Fibroblast of villous mesenchyme (primary cell): ENCODE measurements at regions not wholly inside any gene's neighbourhood (a gene's known extent, or its start where the extent isn't known, plus 50 kb on each side); places are given as distances from the start of the nearest gene placed in this dataset.
"Not testable (repeated sequence)": the region's sequence is repeated elsewhere in the genome, so short reads cannot be mapped to it uniquely, and the experiment has no call there.

Source experiments
- DNase-seq: peaks from one replicate; pipeline ENCODE4 v3.0.0-alpha.2; 2010; ENCODE audit warnings: low read depth
- H3K4me3 ChIP-seq: 2 replicates; pipeline ENCODE4 v1.5.1; 2011; ENCODE audit warnings: low read depth, mild to moderate bottlenecking, low read length
- CTCF ChIP-seq: IDR thresholded peaks from 2 replicates; pipeline ENCODE4 v1.5.1; 2012; ENCODE audit warnings: low read depth, mild to moderate bottlenecking, low read length; ENCODE audit not compliant: insufficient read depth

- H3K4me3 ChIP-seq, result no peak overlapping the region
- no peak for DNase-seq
Measured at GRCh38 chrX:137916090-137916746, 350.3 kb downstream of the ZIC3 start.

GRCh38 chrX:137926090-137926489 is 360.2 kb downstream of the ZIC3 start:
- no peak for DNase-seq
- no peak for TF ChIP-seq CTCF
- H3K4me3 ChIP-seq, result no peak overlapping the region

More at GRCh38 chrX:137916090-137916746, 350.3 kb downstream of the ZIC3 start:
- no peak for TF ChIP-seq CTCF

- DNase-seq, result no peak
- H3K4me3 ChIP-seq, result no peak overlapping the region
- TF ChIP-seq CTCF, result no peak
Measured at GRCh38 chrX:137929951-137930350, 364.0 kb downstream of the ZIC3 start.

GRCh38 chrX:137930533-137930932 is 364.6 kb downstream of the ZIC3 start:
- DNase-seq, result no peak
- TF ChIP-seq CTCF, result no peak
- H3K4me3 ChIP-seq, result no peak overlapping the region

GRCh38 chrX:137934214-137934613 is 368.3 kb downstream of the ZIC3 start:
- DNase-seq, H3K4me3 ChIP-seq: not testable (repeated sequence)

GRCh38 chrX:137934887-137935286 is 369.0 kb downstream of the ZIC3 start:
- DNase-seq, result not testable (repeated sequence)

GRCh38 chrX:137945470-137945869 is 379.5 kb downstream of the ZIC3 start:
- H3K4me3 ChIP-seq, result no peak overlapping the region
- DNase-seq, result no peak
- TF ChIP-seq CTCF, result no peak

More at GRCh38 chrX:137934887-137935286, 369.0 kb downstream of the ZIC3 start:
- not testable (repeated sequence) for H3K4me3 ChIP-seq

- H3K4me3 ChIP-seq, result no peak overlapping the region
- DNase-seq, result no peak
- TF ChIP-seq CTCF, result no peak
Measured at GRCh38 chrX:137969191-137969590, 403.3 kb downstream of the ZIC3 start.
